ENCODE measurements at regions not wholly inside any gene's neighbourhood (a gene's known extent, or its start where the extent isn't known, plus 50 kb on each side); places are given as distances from the start of the nearest gene placed in this dataset.

- FAIRE-seq (no peak), ATAC-seq (no peak), DNase-seq (ENCODE audit: low spot score) (no peak)
- no peaks in the 10 kb centered on the region for H3K9me3 ChIP-seq (ENCODE audit: low read length)
- no peak overlapping the region for H3K27ac ChIP-seq (ENCODE audit: extremely low read length, insufficient read depth, low read length)
- intact Hi-C loops (cut with micrococcal nuclease; ENCODE audit: unreplicated experiment): no loop called here
- no peaks in the 10 kb centered on the region for H3K36me3 ChIP-seq (replicated peaks in 1 of 2; ENCODE audit: control insufficient read depth in 1 of 2, insufficient read depth in 2 of 2, low read length in 2 of 2)
- TF ChIP-seq ZC3H4 (CRISPR knock-in tag; IDR thresholded peaks at IDR 0.05; ENCODE audit: borderline replicate concordance) (no peak), KDM3A (CRISPR knock-in tag; IDR thresholded peaks at IDR 0.05; ENCODE audit: low read depth) (no peak), FIP1L1 (IDR thresholded peaks at IDR 0.05; ENCODE audit: borderline replicate concordance, insufficient read depth, low read depth, low read length) (no peak), ISX (CRISPR knock-in tag; conservative IDR thresholded peaks at IDR 0.05) (no peak), ADNP (CRISPR knock-in tag; IDR thresholded peaks at IDR 0.05) (no peak), MTA3 (CRISPR knock-in tag; IDR thresholded peaks at IDR 0.05) (no peak), ATF3 (CRISPR knock-in tag; IDR thresholded peaks at IDR 0.05) (no peak), ZIK1 (CRISPR knock-in tag; IDR thresholded peaks at IDR 0.05; ENCODE audit: borderline replicate concordance, low read depth) (no peak), ZNF292 (CRISPR knock-in tag; IDR thresholded peaks at IDR 0.05; ENCODE audit: borderline replicate concordance, low read depth) (no peak), SNAI1 (CRISPR knock-in tag; IDR thresholded peaks at IDR 0.05; ENCODE audit: borderline replicate concordance) (no peak), ONECUT2 (CRISPR knock-in tag; IDR thresholded peaks at IDR 0.05) (no peak), SIX1 (CRISPR knock-in tag; IDR thresholded peaks at IDR 0.05; ENCODE audit: borderline replicate concordance) (no peak), HNF4G (IDR thresholded peaks at IDR 0.05; ENCODE audit: borderline replicate concordance, low read depth, low read length) (no peak), HNF4G (CRISPR knock-in tag; IDR thresholded peaks at IDR 0.05; ENCODE audit: borderline replicate concordance, low read depth) (no peak), MZF1 (CRISPR knock-in tag; IDR thresholded peaks at IDR 0.05; ENCODE audit: borderline replicate concordance) (no peak)
- TF ChIP-seq, protein P1, sequence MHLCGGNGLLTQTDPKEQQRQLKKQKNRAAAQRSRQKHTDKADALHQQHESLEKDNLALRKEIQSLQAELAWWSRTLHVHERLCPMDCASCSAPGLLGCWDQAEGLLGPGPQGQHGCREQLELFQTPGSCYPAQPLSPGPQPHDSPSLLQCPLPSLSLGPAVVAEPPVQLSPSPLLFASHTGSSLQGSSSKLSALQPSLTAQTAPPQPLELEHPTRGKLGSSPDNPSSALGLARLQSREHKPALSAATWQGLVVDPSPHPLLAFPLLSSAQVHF (CRISPR knock-in tag; IDR thresholded peaks at IDR 0.05): no peak
- 0% methylated on average over 3 of the region's 3 CpGs for WGBS (ENCODE audit: low lambda C conversion rate)
- CTCF ChIA-PET (ENCODE audit: low intra/inter-chr PET ratio, low total read pairs): no interaction called here
- H3K4me2 ChIP-seq (ENCODE audit: low read depth, low read length): no peak overlapping the region
- no peak overlapping the region for H3K9ac ChIP-seq (ENCODE audit: insufficient read depth, low read depth, low read length)
- in situ Hi-C loops (cut with HindIII; ENCODE audit: extremely low pct_ligation_motif_present, low pct_unique_long_range_greater_than_20kb): no loop called here
- no peaks in the 10 kb centered on the region for H3K27me3 ChIP-seq (ENCODE audit: control insufficient read depth in 1 of 2, insufficient read depth in 2 of 2, low read length in 2 of 2)
- no peak overlapping the region for H3K4me3 ChIP-seq (replicated peaks in 1 of 3; ENCODE audit: insufficient read depth in 1 of 3, low read depth in 2 of 3, low read length in 3 of 3)
- no peaks in the 10 kb centered on the region for H4K20me1 ChIP-seq (ENCODE audit: insufficient read depth, low read length)
- H3K79me2 ChIP-seq (ENCODE audit: insufficient read depth, low read length): no peaks in the 10 kb centered on the region
- POLR2A ChIA-PET: no interaction called here
- H2AFZ ChIP-seq (ENCODE audit: low read length): no peak overlapping the region
- H3K4me1 ChIP-seq (ENCODE audit: insufficient read depth, low read length): no peaks in the 10 kb centered on the region
- BruUV-seq (replicated peaks): no TSS peak
Measured at GRCh38 chr2:181124497-181124896, 144.1 kb downstream of the UBE2E3 start.

Measured in HepG2 (cell line).